Heart left ventricle (tissue), 16 donors: ENCODE measurements at regions not wholly inside any gene's neighbourhood (a gene's known extent, or its start where the extent isn't known, plus 50 kb on each side); places are given as distances from the start of the nearest gene placed in this dataset.

Experiments used
- ATAC-seq, 4 donors: fragments of 200-7000 bp; cut with Tn5 transposase; one replicate each; pipeline ENCODE4 v1.9.1; 2020 to 2022; ENCODE audit warnings: moderate library complexity in 4 of 4, mild to moderate bottlenecking in 3 of 4, moderate number of reproducible peaks in 1 of 4
- DNase-seq, 5 donors: peaks; one replicate each; pipeline ENCODE4 v3.0.0-alpha.2; 2020
- H3K27ac ChIP-seq, 12 donors: fragments of 200-600 bp; sonication (generic) in 4 of 12; one replicate each; pipeline versions ENCODE4 v1.5.0 to v1.8.0; 2016 to 2022; ENCODE audit warnings: mild to moderate bottlenecking in 2 of 12
- H3K27me3 ChIP-seq, 9 donors: fragments of 200-600 bp; sonication (generic) in 2 of 9; one replicate each; pipeline versions ENCODE4 v1.5.1 to v1.8.0; 2016 to 2022; ENCODE audit warnings: mild to moderate bottlenecking in 3 of 9
- H3K36me3 ChIP-seq, 9 donors: fragments of 200-600 bp; sonication (generic) in 2 of 9; one replicate each; pipeline versions ENCODE4 v1.5.0 to v1.8.0; 2018 to 2022; ENCODE audit warnings: mild to moderate bottlenecking in 2 of 9
- H3K4me1 ChIP-seq, 12 donors: fragments of 200-600 bp; sonication (generic) in 4 of 12; one replicate each; pipeline versions ENCODE4 v1.5.0 to v1.8.0; 2016 to 2022; ENCODE audit warnings: mild to moderate bottlenecking in 3 of 12
- H3K4me3 ChIP-seq, 12 donors: fragments of 200-600 bp; sonication (generic) in 4 of 12; one replicate each; pipeline versions ENCODE4 v1.5.0 to v1.8.0; 2017 to 2022; ENCODE audit warnings: mild to moderate bottlenecking in 9 of 12, moderate library complexity in 4 of 12
- H3K9me3 ChIP-seq, 12 donors: fragments of 200-600 bp; sonication (generic) in 4 of 12; one replicate each; pipeline versions ENCODE4 v1.5.0 to v1.8.0; 2016 to 2022; ENCODE audit warnings: mild to moderate bottlenecking in 1 of 12
- CTCF ChIP-seq, 12 donors: fragments of 200-600 bp; sonication (generic) in 4 of 12; IDR thresholded peaks; one replicate each; pipeline versions ENCODE4 v1.5.0 to v1.8.0; 2018 to 2022; ENCODE audit warnings: antibody characterized with exemption in 12 of 12, mild to moderate bottlenecking in 5 of 12
- POLR2A ChIP-seq, 2 donors: fragments of 450-650 bp; IDR thresholded peaks; one replicate each; pipeline ENCODE4 v1.6.1; 2017; ENCODE audit warnings: antibody characterized with exemption in 2 of 2, mild to moderate bottlenecking in 2 of 2, moderate library complexity in 2 of 2
- WGBS, 4 donors: extraction: QIAGEN DNeasy Blood & Tissue Kit in 2 of 4; methylation state at CpG; one replicate each; pipeline versions ENCODE4 v1.1.5 to v1.1.7; 2013 to 2018; 5-methylcytosine and 5-hydroxymethylcytosine counted together
- intact Hi-C, 10 donors: fragments of 100-400 bp; cut with DNase I; formaldehyde crosslinking; loops; one replicate each; pipeline versions ENCODE4 v1.11.1 to v1.14.2; 2022
- donor health status: ischemic (EF 13 %, LVEDD 7.1; RV severe dilation, severe dysfunction).
- donor health status: healthy with polysubstance abuse.
- donor health status: DM: no; HTN: yes; CAD: no.
- donor health status: DM: no; HTN: no; CAD: no.
- donor health status: ischemic (EF 25% LVEDD 6.9; RV normal size, moderate dysfunction).
- donor health status: ischemic (EF 25% LVEDD 5.7; RV mildly dilated, moderate dysfunction).
- donor health status: healthy.
- donor health status: DM: yes; HTN: yes; CAD: no.
- donor health status: ischemic (EF 35%, LVEDD 5.7; RV mildly dilated, moderate dysfunction).
- donor health status: nonischemic (EF 11% LVEDD 7.7; RV severe dilation, severe dysfunction).
- donor health status: DM: yes; HTN: yes; CAD: no.
- donor health status: PGD.
- donor health status: ischemic (EF 29% LVEDD 5.4; RV normal size, mild dysfunction).
- donor health status: nonischemic (EF 23%, LVEDD 6.1; RV moderate dilation, normal function).

- no peak for DNase-seq
- no peak for TF ChIP-seq CTCF (IDR thresholded peaks at IDR 0.05)
- intact Hi-C loops: no loop called here
- 87 to 97% (median 93%) methylated on average over 5 of the region's 5 CpGs for WGBS, 4 donors
- no peak overlapping the region for H3K27ac ChIP-seq
- H3K9me3 ChIP-seq: no peaks in the 10 kb centered on the region
- H3K4me3 ChIP-seq: no peak overlapping the region
- H3K36me3 ChIP-seq: no peaks in the 10 kb centered on the region
- H3K27me3 ChIP-seq: no peaks in the 10 kb centered on the region
- no peak for ATAC-seq
- peaks cover 0 to 18% (median 4%) of the 10 kb centered on the region in 12 donors for H3K4me1 ChIP-seq
Measured at GRCh38 chr2:41884718-41885117, 163.1 kb upstream of the PKDCC start.

GRCh38 chr2:41886145-41886664 lies 161.6 kb upstream of the PKDCC start:
- H3K9me3 ChIP-seq: no peaks in the 10 kb centered on the region
- ATAC-seq: no peak

GRCh38 chr2:41886757-41887156 lies 161.1 kb upstream of the PKDCC start:
- H3K27me3 ChIP-seq: no peaks in the 10 kb centered on the region
- no peaks in the 10 kb centered on the region for H3K36me3 ChIP-seq
- H3K4me3 ChIP-seq: no peak overlapping the region
- DNase-seq: no peak
- 32 to 61% (median 46%) methylated on average over 2 of the region's 2 CpGs for WGBS, 4 donors
- TF ChIP-seq CTCF (IDR thresholded peaks at IDR 0.05) (no peak), POLR2A (IDR thresholded peaks at IDR 0.05) (no peak)
- intact Hi-C loops: no loop called here
- H3K9me3 ChIP-seq: no peaks in the 10 kb centered on the region
- no peak for ATAC-seq
- H3K4me1 ChIP-seq: peaks cover 0 to 10% (median 0%) of the 10 kb centered on the region in 12 donors
- H3K27ac ChIP-seq: no peak overlapping the region

More at GRCh38 chr2:41886145-41886664, 161.6 kb upstream of the PKDCC start:
- H3K27me3 ChIP-seq: no peaks in the 10 kb centered on the region
- no peak overlapping the region for H3K4me3 ChIP-seq
- H3K36me3 ChIP-seq: no peaks in the 10 kb centered on the region
- 61 to 71% (median 68%) methylated on average over 2 of the region's 2 CpGs for WGBS, 4 donors
- DNase-seq: no peak
- peaks cover 0 to 10% (median 0%) of the 10 kb centered on the region in 12 donors for H3K4me1 ChIP-seq
- intact Hi-C loops: no loop called here
- TF ChIP-seq CTCF (IDR thresholded peaks at IDR 0.05) (no peak), POLR2A (IDR thresholded peaks at IDR 0.05) (no peak)
- no peak overlapping the region for H3K27ac ChIP-seq

GRCh38 chr2:41890341-41890740 lies 157.5 kb upstream of the PKDCC start:
- H3K4me3 ChIP-seq: no peak overlapping the region
- no peaks in the 10 kb centered on the region for H3K27me3 ChIP-seq
- H3K27ac ChIP-seq: no peak overlapping the region
- WGBS, 4 donors: 92 to 96% (median 95%) methylated on average over 3 of the region's 3 CpGs
- H3K36me3 ChIP-seq: no peaks in the 10 kb centered on the region
- no peak for TF ChIP-seq CTCF (IDR thresholded peaks at IDR 0.05)
- no peak for TF ChIP-seq POLR2A (IDR thresholded peaks at IDR 0.05)
- H3K9me3 ChIP-seq: no peaks in the 10 kb centered on the region
- H3K4me1 ChIP-seq: peaks cover 0 to 10% (median 0%) of the 10 kb centered on the region in 12 donors
- intact Hi-C loops: no loop called here
- no peak for ATAC-seq
- DNase-seq: no peak
